CD4-positive, alpha-beta T cell (primary cell): ENCODE measurements at regions not wholly inside any gene's neighbourhood (a gene's known extent, or its start where the extent isn't known, plus 50 kb on each side); places are given as distances from the start of the nearest gene placed in this dataset.

Experiments used
- ATAC-seq: fragments of 200-7000 bp; cut with Tn5 transposase; one replicate; pipeline ENCODE4 v1.10.0; 2022; ENCODE audit warnings: mild to moderate bottlenecking; ENCODE audit not compliant: poor library complexity
- CTCF ChIA-PET: fragments of 350-600 bp; sonication (Branson Sonifier 250); formaldehyde crosslinking; loops from one replicate; lab custom pipeline; 2021; ENCODE audit warnings: antibody characterized with exemption, inconsistent platforms; lab: Charles Lee
- POLR2A ChIA-PET: fragments of 350-600 bp; sonication (Branson Sonifier 250); formaldehyde crosslinking; loops from one replicate; lab custom pipeline; 2021; ENCODE audit warnings: antibody characterized with exemption, inconsistent platforms; lab: Charles Lee
- DNase-seq, 14 experiments: peaks; one replicate each; pipeline ENCODE4 v3.0.0-alpha.2; 2013 to 2020; ENCODE audit warnings: mixed read lengths in 2 of 14
- H3K27ac ChIP-seq, 2 donors: one replicate each; pipeline versions ENCODE4 v1.5.1 to v1.7.0; 2013; ENCODE audit warnings: low read length in 2 of 2, low read depth in 1 of 2, mild to moderate bottlenecking in 1 of 2
- H3K27me3 ChIP-seq, 2 experiments: 1 replicate in 1 of 2; 2 replicates in 1 of 2; pipeline versions ENCODE4 v1.6.1 to v1.7.0; 2013; ENCODE audit warnings: low read length in 2 of 2, control low read depth in 1 of 2, mild to moderate bottlenecking in 1 of 2, moderate library complexity in 1 of 2; ENCODE audit not compliant: insufficient read depth in 2 of 2, control insufficient read depth in 1 of 2
- H3K36me3 ChIP-seq: one replicate; pipeline ENCODE4 v1.6.1; 2013; ENCODE audit warnings: low read length, control low read depth; ENCODE audit not compliant: insufficient read depth
- H3K4me1 ChIP-seq: one replicate; pipeline ENCODE4 v1.6.1; 2013; ENCODE audit warnings: low read length, control low read depth; ENCODE audit not compliant: insufficient read depth
- H3K4me3 ChIP-seq: one replicate; pipeline ENCODE4 v1.5.1; 2013; ENCODE audit warnings: mild to moderate bottlenecking, low read length, moderate library complexity
- H3K9me3 ChIP-seq, 2 experiments: 1 replicate in 1 of 2; 2 replicates in 1 of 2; pipeline versions ENCODE4 v1.6.1 to v1.7.0; 2013; ENCODE audit warnings: low read length in 2 of 2, mild to moderate bottlenecking in 2 of 2, control low read depth in 1 of 2, moderate library complexity in 1 of 2; ENCODE audit not compliant: control insufficient read depth in 1 of 2, insufficient read depth in 1 of 2
- H3K27ac Mint-ChIP-seq: one replicate; pipeline ENCODE4 v1.8.0; 2020; ENCODE audit warnings: mixed read lengths
- H3K27me3 Mint-ChIP-seq: one replicate; pipeline ENCODE4 v1.8.0; 2021; ENCODE audit warnings: mixed read lengths
- H3K36me3 Mint-ChIP-seq: one replicate; pipeline ENCODE4 v1.8.0; 2021; ENCODE audit warnings: low read depth, mixed read lengths
- H3K4me1 Mint-ChIP-seq: one replicate; pipeline ENCODE4 v1.8.0; 2021; ENCODE audit warnings: low read depth, mixed read lengths
- H3K4me3 Mint-ChIP-seq: one replicate; pipeline ENCODE4 v1.8.0; 2020; ENCODE audit warnings: mild to moderate bottlenecking, mixed read lengths
- H3K9me3 Mint-ChIP-seq: one replicate; pipeline ENCODE4 v1.8.0; 2020; ENCODE audit warnings: mixed read lengths
- CTCF ChIP-seq: fragments of 200-600 bp; IDR thresholded peaks from one replicate; pipeline ENCODE4 v1.8.0; 2022; ENCODE audit warnings: antibody characterized with exemption, mild to moderate bottlenecking
- intact Hi-C, 2 experiments: fragments of 100-400 bp; cut with DNase I in 1 of 2; cut with micrococcal nuclease in 1 of 2; formaldehyde crosslinking; loops; one replicate each; pipeline versions ENCODE4 v1.15.1 to v1.9.0; 2023 to 2025; cut with DNase I, micrococcal nuclease

- no peaks in the 10 kb centered on the region for H3K36me3 Mint-ChIP-seq
- H3K4me1 Mint-ChIP-seq = no peaks in the 10 kb centered on the region
- no peaks in the 10 kb centered on the region for H3K36me3 ChIP-seq
- H3K27ac Mint-ChIP-seq = no peak overlapping the region
- H3K9me3 ChIP-seq = no peaks in the 10 kb centered on the region
- H3K4me3 Mint-ChIP-seq = no peak overlapping the region
- CTCF ChIA-PET = no interaction called here
- no peaks in the 10 kb centered on the region for H3K27me3 Mint-ChIP-seq
- no peaks in the 10 kb centered on the region for H3K27me3 ChIP-seq
- H3K4me1 ChIP-seq = no peaks in the 10 kb centered on the region
- no peak for ATAC-seq
- no peak overlapping the region for H3K4me3 ChIP-seq
- TF ChIP-seq CTCF = no peak
- no peak for DNase-seq
- intact Hi-C loops = no loop called here
- POLR2A ChIA-PET = no interaction called here
- no peaks in the 10 kb centered on the region for H3K9me3 Mint-ChIP-seq
- no peak overlapping the region for H3K27ac ChIP-seq
Observed at GRCh38 chr7:62361-63116, 129.8 kb upstream of the FAM20C start.

GRCh38 chr7:63117-63480, 129.3 kb upstream of the FAM20C start:
- Mint-ChIP-seq H3K27ac (no peak overlapping the region), H3K27me3 (peaks cover 1% of the 10 kb centered on the region), H3K4me3 (no peak overlapping the region), H3K36me3 (no peaks in the 10 kb centered on the region), H3K4me1 (no peaks in the 10 kb centered on the region), H3K9me3 (no peaks in the 10 kb centered on the region)
- Histone ChIP-seq H3K36me3 (no peaks in the 10 kb centered on the region), H3K4me3 (no peak overlapping the region), H3K9me3 (no peaks in the 10 kb centered on the region), H3K27me3 (no peaks in the 10 kb centered on the region), H3K27ac (no peak overlapping the region), H3K4me1 (no peaks in the 10 kb centered on the region)
- ATAC-seq (no peak), DNase-seq (peak in 1 of 14 experiments; percentile 15)
- TF ChIP-seq CTCF = no peak
- ChIA-PET CTCF (no interaction called here), POLR2A (no interaction called here)
- intact Hi-C loops = no loop called here

- Mint-ChIP-seq H3K27ac (no peak overlapping the region), H3K4me1 (no peaks in the 10 kb centered on the region), H3K27me3 (peaks cover 5% of the 10 kb centered on the region), H3K9me3 (no peaks in the 10 kb centered on the region), H3K4me3 (no peak overlapping the region), H3K36me3 (no peaks in the 10 kb centered on the region)
- ChIA-PET CTCF (no interaction called here), POLR2A (no interaction called here)
- intact Hi-C loops = no loop called here
- Histone ChIP-seq H3K36me3 (no peaks in the 10 kb centered on the region), H3K4me1 (no peaks in the 10 kb centered on the region), H3K9me3 (no peaks in the 10 kb centered on the region), H3K4me3 (no peak overlapping the region), H3K27ac (no peak overlapping the region), H3K27me3 (no peaks in the 10 kb centered on the region)
- no peak for DNase-seq
- no peak for ATAC-seq
- TF ChIP-seq CTCF = no peak
Observed at GRCh38 chr7:63521-64021, 128.8 kb upstream of the FAM20C start.
